Esophagus squamous epithelium (tissue), 4 donors: ENCODE measurements at regions not wholly inside any gene's neighbourhood (a gene's known extent, or its start where the extent isn't known, plus 50 kb on each side); places are given as distances from the start of the nearest gene placed in this dataset.

Source experiments
- POLR2A ChIP-seq, 4 donors: fragments of 450-650 bp; IDR thresholded peaks; one replicate each; pipeline ENCODE4 v1.6.1; 2017; ENCODE audit warnings: antibody characterized with exemption in 4 of 4, mild to moderate bottlenecking in 4 of 4, moderate library complexity in 3 of 4
- TF ChIP-seq, protein P1 (sequence below), 6 experiments: fragments of 450-650 bp in 4 of 6; fragments of 200-600 bp in 2 of 6; sonication (generic) in 2 of 6; IDR thresholded peaks; one replicate each; pipeline ENCODE4 v1.5.1; 2016 to 2019; ENCODE audit warnings: antibody characterized with exemption in 6 of 6, mild to moderate bottlenecking in 4 of 6, moderate library complexity in 4 of 6

DNA sequence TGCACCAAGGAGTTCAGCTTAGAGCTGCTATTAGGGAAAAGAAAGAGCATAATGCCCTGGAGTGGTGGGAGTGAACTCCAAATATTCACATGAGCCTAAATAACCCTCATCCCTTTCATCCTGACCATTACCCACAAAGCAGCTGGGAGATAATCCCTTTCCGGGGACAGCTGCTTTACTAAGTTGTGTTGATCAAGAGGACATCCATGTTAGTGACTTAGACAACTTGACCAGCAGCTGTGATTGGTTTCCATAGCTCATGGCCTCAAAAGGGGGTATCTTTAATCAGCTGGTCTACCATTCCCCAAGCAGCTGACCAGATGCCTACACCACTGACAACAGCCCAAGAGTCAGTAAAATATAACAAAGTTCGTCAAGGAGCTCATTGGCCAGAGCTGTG, 75.8 kb upstream of the LY86 start:
- TF ChIP-seq, protein P1, sequence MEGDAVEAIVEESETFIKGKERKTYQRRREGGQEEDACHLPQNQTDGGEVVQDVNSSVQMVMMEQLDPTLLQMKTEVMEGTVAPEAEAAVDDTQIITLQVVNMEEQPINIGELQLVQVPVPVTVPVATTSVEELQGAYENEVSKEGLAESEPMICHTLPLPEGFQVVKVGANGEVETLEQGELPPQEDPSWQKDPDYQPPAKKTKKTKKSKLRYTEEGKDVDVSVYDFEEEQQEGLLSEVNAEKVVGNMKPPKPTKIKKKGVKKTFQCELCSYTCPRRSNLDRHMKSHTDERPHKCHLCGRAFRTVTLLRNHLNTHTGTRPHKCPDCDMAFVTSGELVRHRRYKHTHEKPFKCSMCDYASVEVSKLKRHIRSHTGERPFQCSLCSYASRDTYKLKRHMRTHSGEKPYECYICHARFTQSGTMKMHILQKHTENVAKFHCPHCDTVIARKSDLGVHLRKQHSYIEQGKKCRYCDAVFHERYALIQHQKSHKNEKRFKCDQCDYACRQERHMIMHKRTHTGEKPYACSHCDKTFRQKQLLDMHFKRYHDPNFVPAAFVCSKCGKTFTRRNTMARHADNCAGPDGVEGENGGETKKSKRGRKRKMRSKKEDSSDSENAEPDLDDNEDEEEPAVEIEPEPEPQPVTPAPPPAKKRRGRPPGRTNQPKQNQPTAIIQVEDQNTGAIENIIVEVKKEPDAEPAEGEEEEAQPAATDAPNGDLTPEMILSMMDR (IDR thresholded peaks at IDR 0.05), result no peak
- TF ChIP-seq POLR2A (IDR thresholded peaks at IDR 0.05), result no peak
